Ramos (cell line): ENCODE measurements at regions not wholly inside any gene's neighbourhood (a gene's known extent, or its start where the extent isn't known, plus 50 kb on each side); places are given as distances from the start of the nearest gene placed in this dataset.

Experiments
- in situ Hi-C: fragments of 300-500 bp; cut with MboI; formaldehyde crosslinking; loops from one replicate; pipeline ENCODE4 v1.14.3; 2022; ENCODE audit warnings: low sequenced_read_pairs; ENCODE audit not compliant: unreplicated experiment

- in situ Hi-C loops, result no loop called here
Observed at GRCh38 chr22:47292546-47293320, 530.3 kb downstream of the TBC1D22A start.

GRCh38 chr22:47291565-47292495 is 529.4 kb downstream of the TBC1D22A start:
- in situ Hi-C loops, result no loop called here

DNA sequence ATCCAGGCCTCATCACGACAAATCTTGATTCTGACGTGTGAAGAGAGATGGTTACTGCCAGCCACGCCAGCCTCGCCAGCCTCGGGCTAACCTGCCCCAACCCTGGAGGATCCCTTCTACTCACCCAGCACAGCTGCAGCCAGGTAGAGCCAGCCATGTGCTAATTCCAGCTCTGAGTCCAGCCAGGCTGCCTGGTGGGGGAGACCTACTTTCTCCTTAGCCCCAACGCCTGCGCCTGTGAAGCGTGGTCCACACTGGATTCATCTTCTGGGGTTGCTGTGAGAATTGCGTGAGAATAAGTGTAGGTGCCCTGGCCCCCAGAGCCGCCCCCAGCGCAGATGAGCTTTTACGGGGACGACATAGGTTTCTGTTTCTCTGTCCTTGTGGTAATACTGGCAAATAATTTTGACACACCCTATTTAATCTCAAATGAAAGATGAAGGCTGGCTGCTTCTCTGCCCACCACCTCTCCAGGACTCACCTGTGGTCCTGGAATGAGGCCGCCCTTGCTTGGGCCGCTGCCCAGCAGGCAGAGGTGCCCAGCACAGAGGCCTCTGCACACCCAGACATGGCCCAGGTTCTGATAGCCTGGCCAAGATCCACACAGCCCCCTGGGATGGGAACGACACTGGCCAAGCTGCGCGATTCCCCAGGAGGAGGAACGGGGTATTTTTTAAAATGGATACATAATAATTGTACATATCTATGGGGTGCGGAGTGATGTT is 528.4 kb downstream of the TBC1D22A start:
- in situ Hi-C loops, result no loop called here

GRCh38 chr22:47289336-47289985 is 527.0 kb downstream of the TBC1D22A start:
- in situ Hi-C loops, result no loop called here

DNA sequence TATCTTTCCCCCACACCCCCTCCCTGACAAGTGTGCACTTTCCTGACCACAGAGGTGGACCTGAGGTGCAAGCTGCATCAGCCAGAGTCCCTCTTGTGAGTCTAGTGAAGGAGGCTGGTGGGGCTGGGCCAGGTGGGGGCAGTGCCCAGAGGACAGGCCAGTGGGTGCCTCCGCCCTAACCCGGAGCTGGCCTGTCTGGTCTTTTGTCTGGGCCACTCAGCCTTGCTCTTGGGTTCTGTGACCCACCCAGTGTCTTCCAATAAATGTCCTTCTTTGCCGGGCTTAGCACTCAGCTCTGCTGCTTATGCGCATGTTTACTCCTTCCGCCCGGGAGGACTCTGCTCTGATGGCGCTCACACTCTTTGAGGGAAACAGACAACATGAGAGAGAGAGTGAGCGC is 526.2 kb downstream of the TBC1D22A start:
- in situ Hi-C loops, result no loop called here

DNA sequence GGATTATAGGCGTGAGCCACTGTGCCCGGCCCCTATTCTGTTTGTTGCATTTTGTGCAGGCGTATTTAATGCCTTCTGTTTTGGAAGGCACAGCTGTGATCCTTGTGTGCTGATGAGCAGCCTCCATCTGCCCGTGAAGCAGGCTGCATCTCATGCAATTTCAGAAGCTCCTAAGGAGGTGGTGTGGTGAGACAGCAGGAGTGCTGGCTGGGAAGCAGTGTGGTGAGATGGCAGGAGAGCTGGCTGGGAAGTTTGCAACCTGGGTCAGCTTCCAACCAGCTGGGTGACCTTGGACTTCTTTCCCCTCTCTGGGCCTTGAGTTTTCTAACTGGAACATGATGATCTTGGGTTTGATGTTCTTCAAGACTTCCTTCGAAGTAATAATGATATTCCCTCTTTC is 525.1 kb downstream of the TBC1D22A start:
- in situ Hi-C loops, result no loop called here

DNA sequence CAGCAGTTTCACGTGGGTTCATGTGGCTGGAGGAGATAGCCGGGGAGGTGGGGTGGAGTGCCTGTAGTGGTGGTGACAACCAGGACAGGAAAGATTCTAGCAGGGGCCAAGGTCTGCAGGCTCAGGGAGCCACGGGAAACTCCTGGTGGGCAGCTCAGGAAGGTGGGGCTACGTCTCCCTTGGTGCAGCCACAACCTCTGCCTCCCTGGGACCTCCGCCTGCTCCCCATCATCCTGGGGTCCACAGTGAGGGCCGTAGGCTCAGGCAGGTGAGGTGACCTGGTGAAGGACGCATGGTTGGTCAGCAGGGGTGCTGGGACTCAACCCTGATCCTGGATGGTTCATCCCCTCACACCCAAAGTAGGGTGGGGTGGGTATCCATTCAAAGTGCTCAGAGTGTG is 524.1 kb downstream of the TBC1D22A start:
- in situ Hi-C loops, result no loop called here

DNA sequence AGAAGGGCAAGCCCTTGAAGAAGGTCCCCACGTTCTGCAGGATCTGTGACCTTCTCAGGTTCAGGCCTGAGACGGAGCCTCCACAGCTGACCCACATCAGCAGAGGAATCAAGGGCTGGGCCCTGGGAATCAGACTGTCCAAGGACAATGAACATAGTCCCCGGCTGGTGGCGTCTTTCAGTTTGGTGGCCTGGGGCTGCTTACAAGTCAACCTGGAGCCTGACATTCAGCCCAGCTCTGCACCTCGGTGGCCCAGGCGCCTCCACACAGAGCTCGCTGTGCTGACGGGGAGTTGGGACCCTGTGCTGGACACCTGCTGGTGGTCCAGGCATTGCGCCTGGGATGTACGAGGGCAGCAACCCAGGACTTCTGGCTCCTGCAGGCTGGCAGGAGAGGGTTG is 523.5 kb downstream of the TBC1D22A start:
- in situ Hi-C loops, result no loop called here

DNA sequence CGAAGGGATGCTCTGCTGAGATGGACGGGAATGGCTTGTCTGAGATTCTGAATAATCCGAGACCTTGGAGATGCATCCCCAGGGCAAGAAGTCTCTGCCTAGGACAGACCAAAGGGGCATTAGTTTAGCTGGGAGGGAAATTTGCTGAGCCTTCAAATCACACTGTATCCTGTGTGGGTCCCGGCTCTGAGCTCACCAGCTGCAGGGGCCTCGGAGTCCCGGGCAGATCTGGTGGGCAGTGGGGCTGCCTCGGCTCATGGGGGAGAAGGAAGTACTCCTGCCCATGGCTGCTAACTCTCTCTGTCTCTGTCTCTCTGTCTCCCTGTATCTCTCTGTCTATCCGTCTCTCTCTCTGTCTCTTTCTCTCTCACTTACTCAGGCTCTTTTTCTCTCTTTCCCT is 522.4 kb downstream of the TBC1D22A start:
- in situ Hi-C loops, result no loop called here

DNA sequence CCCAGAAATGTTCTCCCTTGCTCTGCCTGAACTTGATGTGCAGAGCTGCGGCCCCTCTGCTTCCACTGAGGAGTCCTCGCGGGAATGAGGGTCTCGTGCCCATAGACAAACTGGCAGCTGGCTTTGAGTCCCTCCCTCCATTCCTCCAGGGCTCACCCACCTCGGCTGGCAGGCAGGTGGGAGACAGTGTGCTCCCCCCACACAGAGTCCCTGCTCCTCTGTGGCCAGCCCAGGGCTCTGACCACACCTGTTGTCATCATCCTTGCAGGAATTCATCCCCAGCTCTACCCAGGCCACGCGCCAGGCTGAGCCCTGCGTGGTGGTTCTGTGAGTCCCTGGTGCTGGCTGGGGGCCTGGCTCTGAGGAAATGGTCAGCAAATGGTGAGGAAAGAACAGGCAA is 521.9 kb downstream of the TBC1D22A start:
- in situ Hi-C loops, result no loop called here

DNA sequence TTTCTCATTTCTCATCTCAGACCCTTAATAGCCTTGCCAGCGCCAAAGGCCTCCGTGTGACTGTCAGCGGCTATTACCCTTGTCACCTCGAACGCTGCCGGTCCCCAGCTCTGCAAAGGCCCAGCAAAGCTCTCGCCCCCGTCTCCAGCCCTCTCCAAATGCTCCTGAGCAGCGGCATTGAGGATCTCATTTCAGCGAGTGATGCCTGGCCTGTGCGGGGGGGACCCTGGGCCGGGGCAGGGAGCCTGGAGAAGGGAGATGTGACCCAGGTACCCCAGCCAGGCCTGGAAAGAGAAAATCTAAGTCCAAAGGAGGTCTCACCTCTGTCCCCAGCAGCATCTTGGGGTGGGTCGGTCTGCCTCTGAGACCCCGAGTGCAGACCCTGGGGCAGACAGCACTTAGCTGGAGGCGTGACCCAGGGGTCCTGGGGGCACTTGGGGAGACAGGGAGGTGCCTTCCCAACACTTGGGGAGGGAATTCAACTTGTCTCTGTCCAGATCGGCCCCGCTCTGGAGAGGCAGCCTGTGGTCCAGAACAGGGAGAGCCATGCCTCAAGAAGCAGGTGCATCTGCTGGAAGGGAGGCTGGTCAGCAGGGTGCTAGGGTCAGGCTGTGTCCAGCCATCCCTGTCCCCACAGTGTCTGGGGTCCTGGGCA is 521.3 kb downstream of the TBC1D22A start:
- in situ Hi-C loops, result no loop called here

DNA sequence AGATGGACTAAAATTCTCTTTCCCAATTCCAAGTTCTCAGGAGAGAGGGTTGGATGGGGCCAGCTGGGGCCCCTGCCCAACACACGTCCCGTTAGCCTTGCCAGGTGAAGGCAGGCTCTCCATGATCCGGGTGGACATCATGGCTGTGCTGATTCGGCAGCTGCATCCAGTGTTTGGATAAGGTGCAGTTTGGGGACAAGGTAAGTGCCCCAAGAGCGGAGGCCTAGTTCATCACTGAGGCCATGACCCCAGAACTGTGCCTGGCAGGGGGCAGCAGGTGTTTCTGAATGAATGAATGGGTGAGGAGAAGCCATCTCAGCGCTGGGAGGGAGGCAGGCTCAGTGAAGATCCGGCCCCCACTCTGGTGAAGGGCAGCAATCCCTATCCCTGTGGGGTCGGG is 520.4 kb downstream of the TBC1D22A start:
- in situ Hi-C loops, result no loop called here

- in situ Hi-C loops, result no loop called here
Observed at GRCh38 chr22:47282366-47282765, 519.9 kb downstream of the TBC1D22A start.

- in situ Hi-C loops, result no loop called here
Observed at GRCh38 chr22:47281126-47282106, 519.0 kb downstream of the TBC1D22A start.

- in situ Hi-C loops, result no loop called here
Observed at GRCh38 chr22:47280301-47280700, 517.9 kb downstream of the TBC1D22A start.

- in situ Hi-C loops, result no loop called here
Observed at GRCh38 chr22:47279746-47280145, 517.3 kb downstream of the TBC1D22A start.

- in situ Hi-C loops, result no loop called here
Observed at GRCh38 chr22:47279337-47279736, 516.9 kb downstream of the TBC1D22A start.

GRCh38 chr22:47278655-47279054 is 516.2 kb downstream of the TBC1D22A start:
- in situ Hi-C loops, result no loop called here

GRCh38 chr22:47277531-47277930 is 515.1 kb downstream of the TBC1D22A start:
- in situ Hi-C loops, result no loop called here
